GM18498 (cell line): ENCODE measurements at regions not wholly inside any gene's neighbourhood (a gene's known extent, or its start where the extent isn't known, plus 50 kb on each side); places are given as distances from the start of the nearest gene placed in this dataset.
"Not testable (repeated sequence)": the region's sequence is repeated elsewhere in the genome, so short reads cannot be mapped to it uniquely, and the experiment has no call there.

Experiments
- ATAC-seq: cut with Tn5 transposase; IDR thresholded peaks from one replicate; pipeline ENCODE4 v1.9.1; 2021; ENCODE audit warnings: mild to moderate bottlenecking, moderate library complexity; ENCODE audit not compliant: unreplicated experiment

GRCh38 chr15:75100679-75101078 is 77.3 kb downstream of the PPCDC start:
- ATAC-seq: no peak

- ATAC-seq: peak; percentile 47
Measured at GRCh38 chr15:75104804-75105557, 81.6 kb downstream of the PPCDC start.

GRCh38 chr15:75107516-75107907 is 84.1 kb downstream of the PPCDC start:
- no peak for ATAC-seq

- ATAC-seq: no peak
Measured at GRCh38 chr15:75107908-75108838, 84.8 kb downstream of the PPCDC start.

- no peak for ATAC-seq
Measured at GRCh38 chr15:75109021-75109735, 85.8 kb downstream of the PPCDC start.

- no peak for ATAC-seq
Measured at GRCh38 chr15:75109736-75110130, 86.3 kb downstream of the PPCDC start.

GRCh38 chr15:75112278-75112847 is 89.0 kb downstream of the PPCDC start:
- ATAC-seq: no peak

GRCh38 chr15:75112848-75113492 is 88.7 kb upstream of the C15orf39 start:
- ATAC-seq: peak; percentile 53

- ATAC-seq: no peak
Measured at GRCh38 chr15:75114327-75114726, 87.4 kb upstream of the C15orf39 start.

GRCh38 chr15:75114796-75115195 is 86.9 kb upstream of the C15orf39 start:
- ATAC-seq: no peak

GRCh38 chr15:75115411-75115913 is 86.2 kb upstream of the C15orf39 start:
- ATAC-seq: not testable (repeated sequence)

- ATAC-seq: not testable (repeated sequence)
Measured at GRCh38 chr15:75116143-75116542, 85.5 kb upstream of the C15orf39 start.

GRCh38 chr15:75117993-75118392 is 83.7 kb upstream of the C15orf39 start:
- ATAC-seq: no peak

GRCh38 chr15:75119312-75119711 is 82.4 kb upstream of the C15orf39 start:
- ATAC-seq: not testable (repeated sequence)

GRCh38 chr15:75121491-75121890 is 80.2 kb upstream of the C15orf39 start:
- ATAC-seq: no peak

GRCh38 chr15:75123395-75123794 is 78.3 kb upstream of the C15orf39 start:
- no peak for ATAC-seq

- not testable (repeated sequence) for ATAC-seq
Measured at GRCh38 chr15:75124278-75124677, 77.4 kb upstream of the C15orf39 start.

- no peak for ATAC-seq
Measured at GRCh38 chr15:75125935-75126334, 75.7 kb upstream of the C15orf39 start.

GRCh38 chr15:75126864-75127580 is 74.7 kb upstream of the C15orf39 start:
- ATAC-seq: no peak

- ATAC-seq: no peak
Measured at GRCh38 chr15:75129788-75130187, 71.9 kb upstream of the C15orf39 start.
